Limb (tissue), 2 donors: ENCODE measurements at regions not wholly inside any gene's neighbourhood (a gene's known extent, or its start where the extent isn't known, plus 50 kb on each side); places are given as distances from the start of the nearest gene placed in this dataset.

Source experiments
- DNase-seq, 2 donors: peaks; one replicate each; pipeline ENCODE4 v3.0.0-alpha.2; 2016; ENCODE audit errors: extremely low spot score in 2 of 2

GRCh38 chr10:90319188-90319914 lies 538.5 kb downstream of the HTR7 start:
- DNase-seq = no peak

GRCh38 chr10:90321132-90321816 lies 536.6 kb downstream of the HTR7 start:
- no peak for DNase-seq

GRCh38 chr10:90326498-90327267 lies 531.2 kb downstream of the HTR7 start:
- no peak for DNase-seq

GRCh38 chr10:90327611-90328010 lies 530.2 kb downstream of the HTR7 start:
- no peak for DNase-seq

GRCh38 chr10:90328459-90328858 lies 529.4 kb downstream of the HTR7 start:
- DNase-seq = no peak

GRCh38 chr10:90328896-90329295 lies 528.9 kb downstream of the HTR7 start:
- no peak for DNase-seq

- DNase-seq = no peak
These were observed 520.5 kb downstream of the HTR7 start for GRCh38 chr10:90337316-90337715.

- DNase-seq = no peak
These were observed 515.4 kb downstream of the HTR7 start for GRCh38 chr10:90342480-90342879.

GRCh38 chr10:90344226-90344625 lies 513.6 kb downstream of the HTR7 start:
- no peak for DNase-seq

- no peak for DNase-seq
These were observed 510.6 kb downstream of the HTR7 start for GRCh38 chr10:90347239-90347638.

GRCh38 chr10:90350122-90350521 lies 507.7 kb downstream of the HTR7 start:
- DNase-seq = no peak

GRCh38 chr10:90352288-90352687 lies 505.6 kb downstream of the HTR7 start:
- no peak for DNase-seq

GRCh38 chr10:90354914-90355313 lies 502.9 kb downstream of the HTR7 start:
- DNase-seq = no peak

- no peak for DNase-seq
These were observed 493.9 kb downstream of the HTR7 start for GRCh38 chr10:90363799-90364483.

- DNase-seq = no peak
These were observed 485.4 kb downstream of the HTR7 start for GRCh38 chr10:90372451-90372850.

GRCh38 chr10:90373911-90374310 lies 483.9 kb downstream of the HTR7 start:
- DNase-seq = no peak

- no peak for DNase-seq
These were observed 479.2 kb downstream of the HTR7 start for GRCh38 chr10:90378524-90379076.

- DNase-seq = no peak
These were observed 476.4 kb downstream of the HTR7 start for GRCh38 chr10:90381468-90381867.

- DNase-seq = no peak
These were observed 468.0 kb downstream of the HTR7 start for GRCh38 chr10:90389876-90390275.

- DNase-seq = no peak
These were observed 463.5 kb downstream of the HTR7 start for GRCh38 chr10:90394311-90394710.

- no peak for DNase-seq
These were observed 461.1 kb downstream of the HTR7 start for GRCh38 chr10:90396721-90397120.

- no peak for DNase-seq
These were observed 459.3 kb downstream of the HTR7 start for GRCh38 chr10:90398566-90398965.
